ENCODE measurements at regions not wholly inside any gene's neighbourhood (a gene's known extent, or its start where the extent isn't known, plus 50 kb on each side); places are given as distances from the start of the nearest gene placed in this dataset.

DNA sequence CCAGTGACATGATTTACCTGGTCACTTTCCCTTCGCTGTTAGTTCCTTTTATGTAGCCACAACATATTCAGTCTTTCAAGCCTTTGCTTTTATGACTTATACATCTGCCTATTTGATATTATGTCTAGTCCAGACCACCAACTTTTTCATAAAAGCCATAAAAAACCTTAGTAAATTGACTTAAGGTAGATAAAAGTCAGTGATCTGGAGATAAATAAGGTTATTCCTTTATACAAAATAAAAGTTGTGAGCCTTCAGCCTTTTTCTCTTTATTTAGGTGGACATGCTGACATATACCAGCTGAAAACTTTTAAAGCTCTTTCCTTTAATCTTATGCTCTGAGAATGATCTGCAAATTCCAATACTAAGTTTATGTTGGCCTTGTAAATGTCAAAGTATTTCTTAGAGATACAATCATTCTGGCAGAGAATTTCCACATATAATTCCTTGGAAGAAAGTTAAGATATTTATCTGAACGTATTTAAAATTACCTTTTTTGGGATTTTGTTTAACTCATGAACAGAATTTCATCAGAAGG is 690.4 kb upstream of the CHORDC1 start:
- TF ChIP-seq, protein P1, sequence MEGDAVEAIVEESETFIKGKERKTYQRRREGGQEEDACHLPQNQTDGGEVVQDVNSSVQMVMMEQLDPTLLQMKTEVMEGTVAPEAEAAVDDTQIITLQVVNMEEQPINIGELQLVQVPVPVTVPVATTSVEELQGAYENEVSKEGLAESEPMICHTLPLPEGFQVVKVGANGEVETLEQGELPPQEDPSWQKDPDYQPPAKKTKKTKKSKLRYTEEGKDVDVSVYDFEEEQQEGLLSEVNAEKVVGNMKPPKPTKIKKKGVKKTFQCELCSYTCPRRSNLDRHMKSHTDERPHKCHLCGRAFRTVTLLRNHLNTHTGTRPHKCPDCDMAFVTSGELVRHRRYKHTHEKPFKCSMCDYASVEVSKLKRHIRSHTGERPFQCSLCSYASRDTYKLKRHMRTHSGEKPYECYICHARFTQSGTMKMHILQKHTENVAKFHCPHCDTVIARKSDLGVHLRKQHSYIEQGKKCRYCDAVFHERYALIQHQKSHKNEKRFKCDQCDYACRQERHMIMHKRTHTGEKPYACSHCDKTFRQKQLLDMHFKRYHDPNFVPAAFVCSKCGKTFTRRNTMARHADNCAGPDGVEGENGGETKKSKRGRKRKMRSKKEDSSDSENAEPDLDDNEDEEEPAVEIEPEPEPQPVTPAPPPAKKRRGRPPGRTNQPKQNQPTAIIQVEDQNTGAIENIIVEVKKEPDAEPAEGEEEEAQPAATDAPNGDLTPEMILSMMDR (IDR thresholded peaks at IDR 0.05; ENCODE audit: low read depth, low read length, poor library complexity, severe bottlenecking) = no peak
- no peak for TF ChIP-seq EZH2phosphoT487 (IDR thresholded peaks at IDR 0.05; ENCODE audit: borderline replicate concordance, low read length)

Data from DOHH2 (cell line).